ENCODE measurements at regions not wholly inside any gene's neighbourhood (a gene's known extent, or its start where the extent isn't known, plus 50 kb on each side); places are given as distances from the start of the nearest gene placed in this dataset.
"Not testable (repeated sequence)": the region's sequence is repeated elsewhere in the genome, so short reads cannot be mapped to it uniquely, and the experiment has no call there.

GRCh38 chr5:82969221-82969976 lies 107.8 kb downstream of the TMEM167A start:
- DNase-seq (ENCODE audit: missing footprints); ATAC-seq; intact Hi-C loops (cut with DNase I): not testable (repeated sequence)

- intact Hi-C loops (cut with DNase I), result no loop called here
- no peak for DNase-seq (ENCODE audit: missing footprints)
- no peak for ATAC-seq
These were observed 110.1 kb downstream of the TMEM167A start for GRCh38 chr5:82967072-82967471.

GRCh38 chr5:82959466-82959865 lies 117.7 kb downstream of the TMEM167A start:
- ATAC-seq (no peak), DNase-seq (ENCODE audit: missing footprints) (no peak)
- intact Hi-C loops (cut with DNase I), result no loop called here

GRCh38 chr5:82956600-82956999 lies 120.6 kb downstream of the TMEM167A start:
- intact Hi-C loops (cut with DNase I), result no loop called here
- DNase-seq (ENCODE audit: missing footprints) (no peak), ATAC-seq (no peak)

GRCh38 chr5:82952326-82952725 lies 124.9 kb downstream of the TMEM167A start:
- no peak for DNase-seq (ENCODE audit: missing footprints)
- no peak for ATAC-seq
- intact Hi-C loops (cut with DNase I), result no loop called here

GRCh38 chr5:82944267-82944666 lies 132.9 kb downstream of the TMEM167A start:
- intact Hi-C loops (cut with DNase I); ATAC-seq; DNase-seq (ENCODE audit: missing footprints): not testable (repeated sequence)

GRCh38 chr5:82942083-82942881 lies 134.9 kb downstream of the TMEM167A start:
- intact Hi-C loops (cut with DNase I), result no loop called here
- ATAC-seq (no peak), DNase-seq (ENCODE audit: missing footprints) (no peak)

- DNase-seq (ENCODE audit: missing footprints) (no peak), ATAC-seq (no peak)
- intact Hi-C loops (cut with DNase I), result no loop called here
These were observed 138.1 kb downstream of the TMEM167A start for GRCh38 chr5:82938901-82939725.

- ATAC-seq; DNase-seq (ENCODE audit: missing footprints); intact Hi-C loops (cut with DNase I): not testable (repeated sequence)
These were observed 144.5 kb downstream of the TMEM167A start for GRCh38 chr5:82932473-82933220.

GRCh38 chr5:82931110-82931509 lies 146.1 kb downstream of the TMEM167A start:
- ATAC-seq (no peak), DNase-seq (ENCODE audit: missing footprints) (no peak)
- intact Hi-C loops (cut with DNase I), result no loop called here

GRCh38 chr5:82925061-82925411 lies 152.2 kb downstream of the TMEM167A start:
- intact Hi-C loops (cut with DNase I), result no loop called here
- ATAC-seq, result no peak
- no peak for DNase-seq (ENCODE audit: missing footprints)

GRCh38 chr5:82924226-82925060 lies 152.8 kb downstream of the TMEM167A start:
- intact Hi-C loops (cut with DNase I), result no loop called here
- no peak for DNase-seq (ENCODE audit: missing footprints)
- no peak for ATAC-seq

GRCh38 chr5:82922086-82922734 lies 155.0 kb downstream of the TMEM167A start:
- intact Hi-C loops (cut with DNase I), result no loop called here
- ATAC-seq (no peak), DNase-seq (ENCODE audit: missing footprints) (no peak)

- intact Hi-C loops (cut with DNase I), result no loop called here
- DNase-seq (ENCODE audit: missing footprints) (no peak), ATAC-seq (no peak)
These were observed 158.7 kb downstream of the TMEM167A start for GRCh38 chr5:82918311-82919031.

- intact Hi-C loops (cut with DNase I), result no loop called here
- ATAC-seq (no peak), DNase-seq (ENCODE audit: missing footprints) (no peak)
These were observed 159.6 kb downstream of the TMEM167A start for GRCh38 chr5:82917584-82917983.

GRCh38 chr5:82913971-82914370 lies 163.2 kb downstream of the TMEM167A start:
- DNase-seq (ENCODE audit: missing footprints) (no peak), ATAC-seq (no peak)
- intact Hi-C loops (cut with DNase I), result no loop called here

GRCh38 chr5:82912462-82912861 lies 164.7 kb downstream of the TMEM167A start:
- intact Hi-C loops (cut with DNase I), result no loop called here
- no peak for ATAC-seq
- DNase-seq (ENCODE audit: missing footprints), result no peak
